Spleen (tissue), 11 donors: ENCODE measurements at regions not wholly inside any gene's neighbourhood (a gene's known extent, or its start where the extent isn't known, plus 50 kb on each side); places are given as distances from the start of the nearest gene placed in this dataset.
"Not testable (repeated sequence)": the region's sequence is repeated elsewhere in the genome, so short reads cannot be mapped to it uniquely, and the experiment has no call there.

ENCODE experiments used
- DNase-seq: peaks from one replicate; pipeline ENCODE4 v3.0.0-alpha.2; 2020
- H3K27ac ChIP-seq, 8 donors: fragments of 200-600 bp; sonication (generic) in 7 of 8; 1 replicate in 4 of 8; 2 replicates in 4 of 8; pipeline versions ENCODE4 v1.5.0 to v1.8.0; 2016 to 2021; ENCODE audit warnings: inconsistent platforms in 4 of 8, mild to moderate bottlenecking in 4 of 8, moderate library complexity in 1 of 8
- H3K27me3 ChIP-seq, 7 donors: fragments of 200-600 bp; sonication (generic) in 6 of 7; replicated peaks in 1 of 7; 1 replicate in 4 of 7; 2 replicates in 3 of 7; pipeline versions ENCODE4 v1.5.0 to v1.8.0; 2016 to 2021; ENCODE audit warnings: inconsistent platforms in 3 of 7, mild to moderate bottlenecking in 1 of 7
- H3K36me3 ChIP-seq, 6 donors: fragments of 200-600 bp; sonication (generic) in 5 of 6; 1 replicate in 4 of 6; 2 replicates in 2 of 6; pipeline versions ENCODE4 v1.5.0 to v1.8.0; 2016 to 2021; ENCODE audit warnings: inconsistent platforms in 2 of 6
- H3K4me1 ChIP-seq, 6 donors: fragments of 200-600 bp; sonication (generic) in 5 of 6; 1 replicate in 3 of 6; 2 replicates in 3 of 6; pipeline versions ENCODE4 v1.5.0 to v1.8.0; 2016 to 2021; ENCODE audit warnings: inconsistent platforms in 3 of 6
- H3K4me3 ChIP-seq, 8 donors: fragments of 200-600 bp; sonication (generic) in 7 of 8; 1 replicate in 4 of 8; 2 replicates in 4 of 8; pipeline versions ENCODE4 v1.5.0 to v1.8.0; 2016 to 2021; ENCODE audit warnings: inconsistent platforms in 4 of 8, mild to moderate bottlenecking in 4 of 8, moderate library complexity in 2 of 8
- H3K9me3 ChIP-seq, 8 donors: fragments of 200-600 bp; sonication (generic) in 7 of 8; 1 replicate in 4 of 8; 2 replicates in 4 of 8; pipeline versions ENCODE4 v1.5.0 to v1.8.0; 2016 to 2021; ENCODE audit warnings: inconsistent platforms in 4 of 8
- POLR2A ChIP-seq, 3 donors: fragments of 450-650 bp; IDR thresholded peaks; one replicate each; pipeline ENCODE4 v1.5.1; 2017; ENCODE audit warnings: antibody characterized with exemption in 3 of 3, mild to moderate bottlenecking in 1 of 3
- POLR2AphosphoS5 ChIP-seq, 3 donors: sonication (generic); formaldehyde crosslinking; IDR thresholded peaks; one replicate each; pipeline ENCODE4 v1.5.1; 2017; ENCODE audit warnings: antibody characterized with exemption in 3 of 3
- WGBS, 5 donors: extraction: QIAGEN DNeasy Blood & Tissue Kit in 3 of 5; methylation state at CpG; one replicate each; pipeline versions ENCODE4 v1.1.5 to v1.1.7; 2013 to 2018; 5-methylcytosine and 5-hydroxymethylcytosine counted together
- intact Hi-C: fragments of 100-400 bp; cut with DNase I; formaldehyde crosslinking; loops from one replicate; pipeline ENCODE4 v1.15.0; 2023; ENCODE audit warnings: low total_unique reads
- TF ChIP-seq, protein P1 (sequence below), 11 experiments: fragments of 200-600 bp in 7 of 11; fragments of 450-650 bp in 4 of 11; sonication (generic) in 4 of 11; IDR thresholded peaks in 8 of 11; conservative IDR thresholded peaks in 3 of 11; 1 replicate in 7 of 11; 2 replicates in 4 of 11; pipeline versions ENCODE4 v1.4.0 to v1.8.0; 2016 to 2021; ENCODE audit warnings: antibody characterized with exemption in 11 of 11, inconsistent platforms in 4 of 11, mild to moderate bottlenecking in 1 of 11
- donor health status: healthy with polysubstance abuse.
- donor health status: DM: no; HTN: no; CAD: no; lungs with moderate emphysema.
- donor health status: DM: no; HTN: no; CAD: no.
- donor health status: Bipolar disorder and iron deficiency.
- donor health status: healthy.
- donor health status: DM: no; HTN: no; CAD: no.
- donor health status: DM: yes; HTN: yes; CAD: no.

DNA sequence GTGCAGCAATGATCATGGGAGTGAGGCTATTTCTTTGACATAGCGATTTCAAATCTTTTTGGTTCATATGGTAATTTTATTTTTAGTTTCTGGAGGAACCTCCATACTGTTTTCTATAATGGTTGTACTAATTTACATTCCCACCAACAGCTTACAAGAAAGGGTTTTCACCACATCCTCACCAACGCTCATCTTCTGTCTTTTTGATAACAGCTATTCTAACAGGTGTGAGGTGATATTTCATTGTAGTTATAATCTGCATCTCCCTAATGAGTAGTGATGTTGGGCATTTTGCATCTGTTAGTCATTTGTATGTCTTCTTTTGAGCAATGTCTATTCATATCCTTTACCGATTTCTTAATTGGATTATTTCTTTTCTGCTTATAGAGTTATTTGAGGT, 75.0 kb upstream of the FHIP2A start:
- Histone ChIP-seq H3K27ac (no peak overlapping the region), H3K4me1 (peaks cover 0 to 3% (median 0%) of the 10 kb centered on the region in 6 donors), H3K4me3 (no peak overlapping the region), H3K36me3 (no peaks in the 10 kb centered on the region), H3K27me3 (peaks cover 0 to 21% (median 0%) of the 10 kb centered on the region in 7 donors), H3K9me3 (no peaks in the 10 kb centered on the region)
- WGBS, 5 donors = 69 to 87% (median 81%) methylated on average over 3 of the region's 3 CpGs
- TF ChIP-seq POLR2AphosphoS5 (IDR thresholded peaks at IDR 0.05) = no peak
- TF ChIP-seq, protein P1, sequence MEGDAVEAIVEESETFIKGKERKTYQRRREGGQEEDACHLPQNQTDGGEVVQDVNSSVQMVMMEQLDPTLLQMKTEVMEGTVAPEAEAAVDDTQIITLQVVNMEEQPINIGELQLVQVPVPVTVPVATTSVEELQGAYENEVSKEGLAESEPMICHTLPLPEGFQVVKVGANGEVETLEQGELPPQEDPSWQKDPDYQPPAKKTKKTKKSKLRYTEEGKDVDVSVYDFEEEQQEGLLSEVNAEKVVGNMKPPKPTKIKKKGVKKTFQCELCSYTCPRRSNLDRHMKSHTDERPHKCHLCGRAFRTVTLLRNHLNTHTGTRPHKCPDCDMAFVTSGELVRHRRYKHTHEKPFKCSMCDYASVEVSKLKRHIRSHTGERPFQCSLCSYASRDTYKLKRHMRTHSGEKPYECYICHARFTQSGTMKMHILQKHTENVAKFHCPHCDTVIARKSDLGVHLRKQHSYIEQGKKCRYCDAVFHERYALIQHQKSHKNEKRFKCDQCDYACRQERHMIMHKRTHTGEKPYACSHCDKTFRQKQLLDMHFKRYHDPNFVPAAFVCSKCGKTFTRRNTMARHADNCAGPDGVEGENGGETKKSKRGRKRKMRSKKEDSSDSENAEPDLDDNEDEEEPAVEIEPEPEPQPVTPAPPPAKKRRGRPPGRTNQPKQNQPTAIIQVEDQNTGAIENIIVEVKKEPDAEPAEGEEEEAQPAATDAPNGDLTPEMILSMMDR (IDR thresholded peaks at IDR 0.05 in 8 of 11, conservative IDR thresholded peaks at IDR 0.05 in 3 of 11) = no peak
- TF ChIP-seq POLR2A (IDR thresholded peaks at IDR 0.05) = no peak
- intact Hi-C loops = no loop called here
- DNase-seq = no peak

DNA sequence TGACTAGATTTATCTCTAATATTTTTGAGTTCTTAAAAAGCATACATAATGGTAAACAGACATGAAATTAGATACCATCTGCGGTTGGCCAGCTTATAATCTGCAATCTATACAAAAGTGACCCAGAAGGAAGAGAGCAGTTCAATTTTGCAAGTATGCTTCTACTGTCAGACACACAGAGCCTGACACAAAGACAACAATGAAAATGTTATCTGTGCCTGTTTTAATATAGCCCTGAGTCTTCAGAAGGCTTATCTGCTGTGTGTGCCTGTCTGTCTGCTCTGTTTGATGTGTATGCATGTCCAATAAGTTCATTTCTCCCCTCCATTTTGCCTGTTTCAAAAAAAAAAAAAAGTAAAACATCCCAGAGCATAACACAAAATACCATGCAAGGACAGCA, 73.3 kb upstream of the FHIP2A start:
- intact Hi-C loops = no loop called here
- no peak overlapping the region for H3K27ac ChIP-seq
- no peak for DNase-seq

DNA sequence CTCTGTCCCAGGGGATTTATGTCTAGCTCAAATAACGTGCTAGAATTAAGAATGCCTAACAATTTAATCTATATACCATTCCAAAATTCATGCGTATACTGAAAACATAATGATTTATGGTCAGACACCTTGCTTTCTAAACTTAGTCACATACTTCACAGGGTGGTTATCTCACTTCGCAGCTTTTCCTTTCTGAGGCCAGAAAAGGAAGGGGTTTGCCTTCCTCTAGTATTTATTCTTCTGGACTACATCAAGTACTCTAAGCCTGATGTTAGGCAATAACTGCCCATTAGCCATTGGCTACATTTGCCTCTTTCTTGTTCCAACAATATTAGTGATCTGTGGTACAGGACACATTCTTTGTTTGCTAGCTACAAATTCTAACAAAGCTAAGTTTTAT, 72.6 kb upstream of the FHIP2A start:
- H3K27me3 ChIP-seq = peaks cover 0 to 21% (median 0%) of the 10 kb centered on the region in 7 donors
- H3K9me3 ChIP-seq = no peaks in the 10 kb centered on the region
- DNase-seq = no peak
- WGBS, 5 donors = 12 to 38% (median 26%) methylated on average over 3 of the region's 3 CpGs
- H3K36me3 ChIP-seq = no peaks in the 10 kb centered on the region
- no peak overlapping the region for H3K27ac ChIP-seq
- intact Hi-C loops = no loop called here
- H3K4me1 ChIP-seq = peaks cover 0 to 3% (median 0%) of the 10 kb centered on the region in 6 donors
- TF ChIP-seq, protein P1 (IDR thresholded peaks at IDR 0.05 in 8 of 11, conservative IDR thresholded peaks at IDR 0.05 in 3 of 11) = no peak
- TF ChIP-seq POLR2A (IDR thresholded peaks at IDR 0.05) (no peak), POLR2AphosphoS5 (IDR thresholded peaks at IDR 0.05) (no peak)
- H3K4me3 ChIP-seq = no peak overlapping the region

More for the DNA sequence above, 73.3 kb upstream of the FHIP2A start:
- Histone ChIP-seq H3K4me1 (peaks cover 0 to 3% (median 0%) of the 10 kb centered on the region in 6 donors), H3K27me3 (peaks cover 0 to 21% (median 0%) of the 10 kb centered on the region in 7 donors), H3K36me3 (no peaks in the 10 kb centered on the region), H3K4me3 (no peak overlapping the region), H3K9me3 (no peaks in the 10 kb centered on the region)
- 68 to 88% (median 76%) methylated on average over 1 of the region's 1 CpG for WGBS, 5 donors
- no peak for TF ChIP-seq POLR2A (IDR thresholded peaks at IDR 0.05)

DNA sequence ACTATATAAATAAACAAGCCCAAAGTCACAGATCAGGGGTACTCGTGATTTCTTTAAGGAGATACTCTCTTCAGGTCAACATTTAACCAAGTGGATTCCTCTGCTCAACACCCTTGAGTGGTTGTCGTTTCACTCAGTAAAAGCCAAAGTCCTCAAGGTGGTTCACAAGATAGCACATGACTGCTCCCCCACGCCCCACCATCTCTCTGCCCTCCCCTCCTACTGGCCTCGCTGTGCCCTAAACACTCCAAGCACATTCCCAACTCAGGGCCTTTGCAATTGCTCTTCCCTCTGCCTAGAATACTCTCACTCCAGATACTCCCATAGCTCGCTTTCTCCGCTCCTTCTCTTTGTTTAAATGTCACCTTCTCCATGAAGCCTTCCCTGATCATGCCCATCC, 72.1 kb upstream of the FHIP2A start:
- peaks cover 0 to 21% (median 0%) of the 10 kb centered on the region in 7 donors for H3K27me3 ChIP-seq
- H3K27ac ChIP-seq = no peak overlapping the region
- peaks cover 0 to 3% (median 0%) of the 10 kb centered on the region in 6 donors for H3K4me1 ChIP-seq
- H3K4me3 ChIP-seq = no peak overlapping the region
- intact Hi-C loops = no loop called here
- TF ChIP-seq, protein P1 (IDR thresholded peaks at IDR 0.05 in 8 of 11, conservative IDR thresholded peaks at IDR 0.05 in 3 of 11) = no peak
- TF ChIP-seq POLR2A (IDR thresholded peaks at IDR 0.05) (no peak), POLR2AphosphoS5 (IDR thresholded peaks at IDR 0.05) (no peak)
- H3K36me3 ChIP-seq = no peaks in the 10 kb centered on the region
- H3K9me3 ChIP-seq = no peaks in the 10 kb centered on the region
- DNase-seq = no peak
- 54 to 66% (median 57%) methylated on average over 6 of the region's 6 CpGs for WGBS, 5 donors

DNA sequence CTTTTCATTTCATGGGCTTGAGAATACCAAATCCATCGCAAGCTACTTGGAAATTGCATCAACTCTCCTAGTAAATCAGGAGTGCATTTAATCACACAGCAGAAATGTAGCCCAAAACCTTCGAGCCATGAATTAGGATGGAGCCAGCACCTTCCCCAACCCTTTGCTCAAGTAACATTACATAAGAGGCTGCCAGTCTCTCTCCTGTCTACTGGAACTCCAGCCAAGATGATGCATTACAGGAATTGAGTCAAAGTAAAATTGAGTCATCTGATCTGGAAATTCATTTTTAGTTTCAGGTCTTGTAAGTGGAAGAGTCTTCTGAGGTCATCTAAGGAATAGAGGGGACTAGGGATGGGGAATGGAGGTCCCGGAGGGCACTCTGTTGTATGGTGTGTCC, 69.7 kb upstream of the FHIP2A start:
- Histone ChIP-seq H3K36me3 (no peaks in the 10 kb centered on the region), H3K4me1 (peaks cover 0 to 3% (median 0%) of the 10 kb centered on the region in 6 donors), H3K9me3 (no peaks in the 10 kb centered on the region), H3K27ac (no peak overlapping the region), H3K27me3 (peaks cover 0 to 10% (median 0%) of the 10 kb centered on the region in 7 donors), H3K4me3 (no peak overlapping the region)
- DNase-seq = no peak
- 89 to 94% (median 92%) methylated on average over 3 of the region's 3 CpGs for WGBS, 5 donors
- TF ChIP-seq POLR2A (IDR thresholded peaks at IDR 0.05) = no peak
- TF ChIP-seq, protein P1 (IDR thresholded peaks at IDR 0.05 in 8 of 11, conservative IDR thresholded peaks at IDR 0.05 in 3 of 11) = no peak
- no peak for TF ChIP-seq POLR2AphosphoS5 (IDR thresholded peaks at IDR 0.05)
- intact Hi-C loops = no loop called here

DNA sequence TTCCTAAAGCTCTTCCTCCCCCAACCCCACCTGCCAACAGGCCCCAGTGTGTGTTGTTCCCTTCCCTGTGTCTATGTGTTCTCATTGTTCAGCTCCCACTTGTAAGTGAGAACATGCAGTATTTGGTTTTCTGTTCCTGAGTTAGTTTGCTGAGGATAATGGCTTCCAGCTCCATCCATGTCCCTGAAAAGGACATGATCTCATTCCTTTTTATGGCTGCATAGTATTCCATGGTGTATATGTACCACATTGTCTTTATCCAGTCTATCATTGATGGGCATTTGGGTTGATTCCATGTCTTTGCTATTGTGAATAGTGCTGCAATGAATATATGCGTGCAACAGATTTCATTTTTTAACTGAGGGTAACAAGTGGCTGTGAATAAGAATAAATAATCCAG, 69.0 kb upstream of the FHIP2A start:
- H3K9me3 ChIP-seq, H3K27me3 ChIP-seq, intact Hi-C loops, H3K36me3 ChIP-seq, H3K27ac ChIP-seq, H3K4me3 ChIP-seq, DNase-seq, H3K4me1 ChIP-seq: not testable (repeated sequence)
- 53 to 98% (median 95%) methylated on average over 1 of the region's 1 CpG for WGBS, 5 donors
